Uterus (tissue), 3 donors: ENCODE measurements at regions not wholly inside any gene's neighbourhood (a gene's known extent, or its start where the extent isn't known, plus 50 kb on each side); places are given as distances from the start of the nearest gene placed in this dataset.

Source experiments
- DNase-seq, 2 donors: peaks; one replicate each; pipeline ENCODE4 v3.0.0-alpha.2; 2019 to 2020
- H3K27ac ChIP-seq, 2 donors: fragments of 200-600 bp; sonication (generic); 1 replicate in 1 of 2; 2 replicates in 1 of 2; pipeline ENCODE4 v1.5.1; 2016 to 2018
- H3K27me3 ChIP-seq, 2 donors: fragments of 200-600 bp; sonication (generic); one replicate each; pipeline ENCODE4 v1.5.1; 2018 to 2019; ENCODE audit warnings: control low read depth in 1 of 2
- H3K36me3 ChIP-seq, 2 donors: fragments of 200-600 bp; sonication (generic); one replicate each; pipeline ENCODE4 v1.5.1; 2019; ENCODE audit warnings: control low read depth in 1 of 2
- H3K4me1 ChIP-seq, 2 donors: fragments of 200-600 bp; sonication (generic); one replicate each; pipeline ENCODE4 v1.5.1; 2018 to 2019; ENCODE audit warnings: control low read depth in 1 of 2
- H3K4me3 ChIP-seq, 2 donors: fragments of 200-600 bp; sonication (generic); 1 replicate in 1 of 2; 2 replicates in 1 of 2; pipeline ENCODE4 v1.5.1; 2018 to 2019; ENCODE audit warnings: mild to moderate bottlenecking in 1 of 2
- H3K9me3 ChIP-seq, 2 donors: fragments of 200-600 bp; sonication (generic); one replicate each; pipeline ENCODE4 v1.5.1; 2019; ENCODE audit warnings: control low read depth in 1 of 2
- POLR2A ChIP-seq, 2 donors: fragments of 450-650 bp; IDR thresholded peaks; one replicate each; pipeline ENCODE4 v1.6.1; 2016; ENCODE audit warnings: antibody characterized with exemption in 2 of 2, mild to moderate bottlenecking in 1 of 2, moderate library complexity in 1 of 2
- intact Hi-C: fragments of 100-400 bp; cut with DNase I; formaldehyde crosslinking; loops from one replicate; pipeline ENCODE4 v1.15.1; 2023; ENCODE audit warnings: low total_unique reads
- TF ChIP-seq, protein P1 (sequence below), 4 experiments: fragments of 200-600 bp in 2 of 4; fragments of 450-650 bp in 2 of 4; sonication (generic) in 2 of 4; IDR thresholded peaks; one replicate each; pipeline ENCODE4 v1.5.1; 2016 to 2019; ENCODE audit warnings: antibody characterized with exemption in 4 of 4, mild to moderate bottlenecking in 2 of 4, moderate library complexity in 1 of 4
- donor health status: DM: yes; HTN: yes; CAD: no.

DNA sequence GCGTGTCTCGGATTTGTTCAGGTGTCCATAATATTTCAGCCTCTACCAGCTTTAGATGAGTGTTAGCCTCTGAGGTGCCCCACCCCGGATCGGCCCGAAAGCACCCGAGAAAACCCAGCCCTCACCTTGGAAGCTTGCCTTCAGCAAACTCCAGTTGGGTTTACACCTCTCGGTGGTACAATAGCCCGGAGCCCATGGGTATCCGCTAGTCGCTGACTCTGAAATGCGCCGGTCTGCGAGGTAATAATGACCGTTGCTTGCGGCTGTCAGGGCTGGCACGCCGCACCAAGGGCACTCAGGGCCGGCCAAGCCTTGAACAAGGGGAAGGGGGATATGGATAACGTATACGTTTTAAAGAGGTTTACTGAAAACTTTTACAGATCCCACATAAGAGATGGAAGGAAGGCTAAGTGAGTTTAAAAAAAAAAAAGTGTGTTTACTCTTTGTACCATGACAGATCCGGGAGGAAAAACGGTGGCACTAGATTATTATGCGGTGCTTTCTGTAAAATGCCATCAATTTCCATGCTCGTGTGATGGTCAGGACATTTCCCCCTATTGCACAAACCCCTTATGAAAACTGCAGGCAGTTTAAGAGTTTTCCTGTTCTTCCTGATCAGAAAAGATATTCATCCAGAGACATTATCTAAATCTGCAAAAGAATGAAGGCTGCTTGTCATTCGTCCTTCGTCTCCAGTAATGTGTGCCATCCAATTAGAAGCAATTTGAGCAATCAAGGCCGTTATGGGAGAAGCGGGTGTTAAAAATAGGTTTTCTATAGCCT, 124.2 kb downstream of the TMEM161B start:
- peak in 1 of 2 donors; percentile 16 for DNase-seq
- no peaks in the 10 kb centered on the region for H3K4me1 ChIP-seq
- no peaks in the 10 kb centered on the region for H3K27me3 ChIP-seq
- intact Hi-C loops, result loop anchor here (10.0 kb wide), 1 partner anchor 540 kb away; no protein-coding TSS in a partner anchor
- H3K36me3 ChIP-seq, result no peaks in the 10 kb centered on the region
- no peak overlapping the region for H3K27ac ChIP-seq
- no peak overlapping the region for H3K4me3 ChIP-seq
- no peak for TF ChIP-seq POLR2A (IDR thresholded peaks at IDR 0.05)
- TF ChIP-seq, protein P1, sequence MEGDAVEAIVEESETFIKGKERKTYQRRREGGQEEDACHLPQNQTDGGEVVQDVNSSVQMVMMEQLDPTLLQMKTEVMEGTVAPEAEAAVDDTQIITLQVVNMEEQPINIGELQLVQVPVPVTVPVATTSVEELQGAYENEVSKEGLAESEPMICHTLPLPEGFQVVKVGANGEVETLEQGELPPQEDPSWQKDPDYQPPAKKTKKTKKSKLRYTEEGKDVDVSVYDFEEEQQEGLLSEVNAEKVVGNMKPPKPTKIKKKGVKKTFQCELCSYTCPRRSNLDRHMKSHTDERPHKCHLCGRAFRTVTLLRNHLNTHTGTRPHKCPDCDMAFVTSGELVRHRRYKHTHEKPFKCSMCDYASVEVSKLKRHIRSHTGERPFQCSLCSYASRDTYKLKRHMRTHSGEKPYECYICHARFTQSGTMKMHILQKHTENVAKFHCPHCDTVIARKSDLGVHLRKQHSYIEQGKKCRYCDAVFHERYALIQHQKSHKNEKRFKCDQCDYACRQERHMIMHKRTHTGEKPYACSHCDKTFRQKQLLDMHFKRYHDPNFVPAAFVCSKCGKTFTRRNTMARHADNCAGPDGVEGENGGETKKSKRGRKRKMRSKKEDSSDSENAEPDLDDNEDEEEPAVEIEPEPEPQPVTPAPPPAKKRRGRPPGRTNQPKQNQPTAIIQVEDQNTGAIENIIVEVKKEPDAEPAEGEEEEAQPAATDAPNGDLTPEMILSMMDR (IDR thresholded peaks at IDR 0.05), result no peak
- no peaks in the 10 kb centered on the region for H3K9me3 ChIP-seq

DNA sequence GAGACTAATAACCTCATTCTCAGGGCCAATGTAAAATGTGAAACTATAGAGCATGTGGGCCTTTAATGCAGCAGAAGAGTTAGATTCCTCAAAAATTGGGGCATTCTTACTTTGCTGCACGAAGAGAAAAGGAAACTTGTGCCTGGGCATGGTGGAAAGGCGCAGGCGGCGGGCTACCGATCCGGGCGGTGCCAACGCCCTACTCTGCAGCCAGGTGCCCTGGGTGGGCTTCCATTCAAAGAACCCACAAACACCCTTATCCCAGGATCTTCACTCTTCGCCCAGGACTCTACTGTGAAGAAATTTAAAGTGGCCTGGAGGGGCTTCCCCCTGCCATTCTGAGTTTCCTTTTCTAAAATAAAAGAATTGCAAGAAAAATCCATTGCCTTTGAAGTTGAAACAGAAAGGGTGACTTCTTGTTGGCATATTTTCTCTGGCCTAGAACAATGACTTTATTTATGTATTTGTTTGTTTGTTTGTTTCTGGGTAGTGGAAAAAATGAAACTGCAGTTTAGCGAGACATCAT, 124.9 kb downstream of the TMEM161B start:
- H3K27me3 ChIP-seq, result no peaks in the 10 kb centered on the region
- intact Hi-C loops, result loop anchor here (10.0 kb wide), 1 partner anchor 541 kb away; no protein-coding TSS in a partner anchor
- no peak for DNase-seq
- TF ChIP-seq POLR2A (IDR thresholded peaks at IDR 0.05), result no peak
- TF ChIP-seq, protein P1 (IDR thresholded peaks at IDR 0.05), result no peak
- peak overlapping the region in 1 of 2 donors; percentile 64 for H3K27ac ChIP-seq
- no peaks in the 10 kb centered on the region for H3K4me1 ChIP-seq
- H3K36me3 ChIP-seq, result no peaks in the 10 kb centered on the region
- peak overlapping the region; percentile 30 to 47 for H3K4me3 ChIP-seq
- H3K9me3 ChIP-seq, result no peaks in the 10 kb centered on the region

DNA sequence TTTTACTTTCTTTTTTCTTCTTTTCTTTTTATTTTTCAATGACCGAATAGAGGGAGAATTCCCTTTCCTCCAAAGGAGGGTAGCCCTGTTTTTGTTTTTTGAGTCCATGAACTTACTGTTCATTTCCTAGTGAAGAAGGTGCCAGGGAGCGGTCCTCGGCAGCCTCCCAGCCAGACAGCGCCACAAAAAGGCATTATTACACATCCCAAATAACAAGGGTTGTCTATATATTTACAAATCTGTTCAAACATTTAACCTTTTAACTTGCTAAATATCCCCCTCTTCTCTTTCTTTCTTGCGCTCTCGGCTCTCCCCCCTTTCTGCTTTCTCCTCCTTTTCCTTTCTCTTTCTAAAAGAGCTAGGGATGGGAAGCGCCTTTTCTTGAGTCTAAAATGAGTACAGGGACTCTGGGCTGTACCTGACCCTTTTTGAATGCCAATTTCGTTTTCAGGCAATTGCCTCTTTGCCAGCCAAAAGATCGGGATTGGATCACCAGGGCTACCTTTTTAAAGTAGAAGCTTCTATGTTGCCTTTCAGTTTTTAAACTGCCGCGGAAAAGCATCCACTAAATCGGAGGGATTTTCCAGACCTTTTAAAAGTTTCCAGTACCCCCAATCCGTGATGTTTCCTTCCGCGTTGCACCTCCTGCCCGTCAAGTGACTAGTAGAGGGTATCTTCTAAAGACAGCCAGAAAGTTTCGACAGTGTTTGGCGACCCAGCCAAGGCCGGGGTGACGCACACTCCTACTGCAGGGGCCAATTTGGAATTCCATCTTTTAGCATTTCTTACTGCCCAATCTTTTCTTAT, 125.6 kb downstream of the TMEM161B start:
- Histone ChIP-seq H3K4me1 (no peaks in the 10 kb centered on the region), H3K4me3 (peak overlapping the region; percentile 30 to 47), H3K27ac (peak overlapping the region; percentile 36 to 64), H3K9me3 (no peaks in the 10 kb centered on the region), H3K27me3 (no peaks in the 10 kb centered on the region), H3K36me3 (no peaks in the 10 kb centered on the region)
- peak; percentile 51 to 60 for DNase-seq
- no peak for TF ChIP-seq POLR2A (IDR thresholded peaks at IDR 0.05)
- TF ChIP-seq, protein P1 (IDR thresholded peaks at IDR 0.05), result no peak
- intact Hi-C loops, result loop anchor here (10.0 kb wide), 1 partner anchor 542 kb away; no protein-coding TSS in a partner anchor

DNA sequence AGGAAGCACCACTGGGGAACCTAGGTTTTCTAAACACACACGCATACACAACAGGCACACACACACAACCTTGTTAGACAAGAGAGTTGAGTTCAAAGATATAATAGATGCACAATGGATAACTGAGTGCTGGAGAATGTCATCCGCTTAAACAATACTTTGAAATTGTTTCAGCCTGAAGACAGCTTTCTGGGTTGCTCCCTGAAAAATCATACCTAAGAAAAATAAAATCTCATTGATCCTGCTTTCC, 126.1 kb downstream of the TMEM161B start:
- peak overlapping the region; percentile 36 to 64 for H3K27ac ChIP-seq
- no peaks in the 10 kb centered on the region for H3K4me1 ChIP-seq
- no peak for DNase-seq
- TF ChIP-seq, protein P1 (IDR thresholded peaks at IDR 0.05), result no peak
- no peak for TF ChIP-seq POLR2A (IDR thresholded peaks at IDR 0.05)
- H3K27me3 ChIP-seq, result no peaks in the 10 kb centered on the region
- peak overlapping the region; percentile 30 to 47 for H3K4me3 ChIP-seq
- intact Hi-C loops, result loop anchor here (10.0 kb wide), 1 partner anchor 542 kb away; no protein-coding TSS in a partner anchor
- no peaks in the 10 kb centered on the region for H3K36me3 ChIP-seq
- no peaks in the 10 kb centered on the region for H3K9me3 ChIP-seq
